NB4 (cell line): ENCODE measurements at regions not wholly inside any gene's neighbourhood (a gene's known extent, or its start where the extent isn't known, plus 50 kb on each side); places are given as distances from the start of the nearest gene placed in this dataset.
A peak's percentile ranks its signal among the peaks of the same experiment; 100 is the strongest.

ENCODE experiments used
- DNase-seq: peaks from one replicate; pipeline ENCODE4 v3.0.0; 2010; ENCODE audit warnings: low read depth
- H3K4me3 ChIP-seq: one replicate; pipeline ENCODE4 v1.5.1; 2011; ENCODE audit warnings: mild to moderate bottlenecking, low read depth, low read length, moderate library complexity
- MYC ChIP-seq: IDR thresholded peaks from 2 replicates; pipeline ENCODE4 v1.6.1; 2011; ENCODE audit warnings: low read depth, low read length
- POLR2A ChIP-seq: IDR thresholded peaks from 2 replicates; pipeline ENCODE4 v1.6.1; 2011; ENCODE audit warnings: mild to moderate bottlenecking; ENCODE audit not compliant: insufficient read length; ENCODE audit errors: extremely low read depth
- TF ChIP-seq, protein P1 (sequence below): IDR thresholded peaks from 2 replicates; pipeline ENCODE4 v1.6.1; 2011; ENCODE audit warnings: low read depth, low read length
- TF ChIP-seq, protein P2 (sequence below): IDR thresholded peaks from one replicate; pipeline ENCODE4 v1.5.1; 2012; ENCODE audit warnings: low read depth, low read length

DNA sequence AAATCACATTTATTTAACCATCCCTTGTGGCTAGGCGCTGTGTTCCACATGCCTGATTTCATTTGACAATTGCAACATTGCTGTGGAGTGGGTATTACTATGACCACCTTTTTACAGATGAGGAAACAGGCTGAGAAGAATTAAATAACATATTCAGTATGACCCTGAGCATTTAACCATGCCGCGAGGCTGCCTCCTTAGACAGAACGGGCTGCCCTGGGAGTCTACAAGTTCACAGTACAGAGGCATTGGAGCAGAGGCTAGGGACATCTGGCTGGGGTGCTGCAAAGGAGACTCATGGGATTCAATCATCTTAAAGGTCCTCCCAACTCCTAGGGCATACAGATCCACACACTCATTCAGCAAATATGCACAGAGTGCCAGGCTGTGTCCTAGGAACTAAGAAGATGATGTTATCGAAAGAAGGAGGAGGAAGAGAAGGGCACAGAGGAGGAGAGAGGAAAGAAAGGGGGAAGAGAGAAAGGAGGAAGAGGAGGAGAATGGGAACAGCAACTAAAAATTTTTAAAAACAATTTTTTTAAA is 164.7 kb upstream of the CCND2 start:
- H3K4me3 ChIP-seq = no peak overlapping the region
- no peak for DNase-seq
- TF ChIP-seq, protein P1, sequence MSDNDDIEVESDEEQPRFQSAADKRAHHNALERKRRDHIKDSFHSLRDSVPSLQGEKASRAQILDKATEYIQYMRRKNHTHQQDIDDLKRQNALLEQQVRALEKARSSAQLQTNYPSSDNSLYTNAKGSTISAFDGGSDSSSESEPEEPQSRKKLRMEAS = no peak
- TF ChIP-seq POLR2A = no peak
- TF ChIP-seq, protein P2, sequence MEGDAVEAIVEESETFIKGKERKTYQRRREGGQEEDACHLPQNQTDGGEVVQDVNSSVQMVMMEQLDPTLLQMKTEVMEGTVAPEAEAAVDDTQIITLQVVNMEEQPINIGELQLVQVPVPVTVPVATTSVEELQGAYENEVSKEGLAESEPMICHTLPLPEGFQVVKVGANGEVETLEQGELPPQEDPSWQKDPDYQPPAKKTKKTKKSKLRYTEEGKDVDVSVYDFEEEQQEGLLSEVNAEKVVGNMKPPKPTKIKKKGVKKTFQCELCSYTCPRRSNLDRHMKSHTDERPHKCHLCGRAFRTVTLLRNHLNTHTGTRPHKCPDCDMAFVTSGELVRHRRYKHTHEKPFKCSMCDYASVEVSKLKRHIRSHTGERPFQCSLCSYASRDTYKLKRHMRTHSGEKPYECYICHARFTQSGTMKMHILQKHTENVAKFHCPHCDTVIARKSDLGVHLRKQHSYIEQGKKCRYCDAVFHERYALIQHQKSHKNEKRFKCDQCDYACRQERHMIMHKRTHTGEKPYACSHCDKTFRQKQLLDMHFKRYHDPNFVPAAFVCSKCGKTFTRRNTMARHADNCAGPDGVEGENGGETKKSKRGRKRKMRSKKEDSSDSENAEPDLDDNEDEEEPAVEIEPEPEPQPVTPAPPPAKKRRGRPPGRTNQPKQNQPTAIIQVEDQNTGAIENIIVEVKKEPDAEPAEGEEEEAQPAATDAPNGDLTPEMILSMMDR = no peak
- TF ChIP-seq MYC = no peak

DNA sequence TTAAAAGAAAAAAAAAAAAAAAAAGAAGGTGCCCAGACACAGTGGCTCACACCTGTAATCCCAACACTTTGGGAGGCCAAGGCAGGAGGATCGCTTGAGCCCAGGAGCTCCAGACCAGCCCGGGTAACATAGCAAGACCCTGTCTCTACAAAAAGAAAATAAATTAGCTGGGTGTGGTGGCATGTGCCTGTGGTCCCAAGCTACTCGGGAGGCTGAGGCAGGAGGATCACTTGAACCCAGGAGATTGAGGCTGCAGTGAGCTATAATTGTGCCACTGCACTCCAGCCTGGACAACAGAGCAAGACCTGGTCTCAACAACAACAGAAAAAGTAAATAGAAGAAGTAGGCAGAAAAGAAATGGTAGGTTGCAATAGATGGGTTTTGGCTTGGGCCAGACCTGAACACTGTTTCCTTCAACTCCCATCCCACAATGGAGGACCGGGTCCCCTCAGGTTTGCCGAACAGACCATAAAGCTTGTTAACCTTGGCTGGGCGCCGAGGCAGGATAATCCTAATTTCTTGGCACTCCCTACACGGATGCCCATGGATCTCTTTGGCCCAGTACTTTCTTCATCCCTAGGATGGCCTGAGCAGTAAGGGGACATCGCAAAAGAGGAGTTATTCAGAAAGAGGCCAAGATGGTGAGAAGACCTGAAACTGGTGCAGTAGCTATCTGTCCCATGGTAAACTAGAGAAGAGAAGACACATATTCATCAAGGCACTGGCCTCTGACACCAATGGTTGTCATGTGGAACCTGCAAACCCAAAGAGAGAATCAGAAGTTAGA is 165.5 kb upstream of the CCND2 start:
- TF ChIP-seq, protein P1 = no peak
- TF ChIP-seq POLR2A (no peak), MYC (no peak)
- TF ChIP-seq, protein P2 = no peak
- DNase-seq = no peak
- H3K4me3 ChIP-seq = no peak overlapping the region

DNA sequence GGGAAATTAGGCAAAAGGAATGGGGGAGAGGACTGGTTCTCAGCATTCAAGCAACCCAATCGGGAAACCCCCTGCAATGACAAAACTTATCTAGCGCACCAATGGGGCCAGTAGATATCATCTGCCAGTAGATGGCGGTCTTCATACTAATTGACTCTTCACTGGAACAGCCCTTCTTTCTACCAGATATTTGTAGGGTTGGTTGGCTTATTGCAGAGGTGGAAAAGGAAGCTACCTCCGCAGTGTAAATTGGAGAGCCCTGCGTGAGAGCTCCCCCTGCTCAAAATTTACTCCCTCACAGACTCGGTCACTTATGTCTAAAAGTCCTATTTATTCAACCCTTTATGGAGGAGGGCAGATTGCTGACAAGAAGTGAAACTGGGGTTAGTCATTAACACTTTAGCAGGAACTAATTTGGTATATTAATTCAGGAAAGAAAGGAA is 166.1 kb upstream of the CCND2 start:
- TF ChIP-seq MYC (no peak), POLR2A (no peak)
- TF ChIP-seq, protein P1 = no peak
- TF ChIP-seq, protein P2 = peak; percentile 83
- no peak overlapping the region for H3K4me3 ChIP-seq
- DNase-seq = peak; percentile 89

DNA sequence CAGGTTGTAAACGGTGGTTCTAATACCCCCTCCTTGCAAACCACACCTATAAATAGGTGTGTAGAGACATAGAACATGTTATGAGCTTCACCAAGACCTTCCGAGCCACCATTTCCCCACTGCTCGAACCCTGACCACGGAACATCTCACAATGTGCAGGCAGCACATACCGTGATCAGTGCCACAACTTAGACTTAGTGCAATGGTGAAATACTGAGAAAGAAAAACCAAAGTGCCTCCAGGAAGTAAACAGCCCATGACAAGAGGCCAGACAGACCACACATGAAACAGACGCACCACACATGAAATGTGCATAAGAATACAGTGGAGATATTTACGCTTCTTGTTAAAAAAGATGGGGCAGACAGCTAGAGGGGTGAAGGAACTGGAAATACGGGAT is 166.9 kb upstream of the CCND2 start:
- H3K4me3 ChIP-seq = no peak overlapping the region
- TF ChIP-seq, protein P2 = no peak
- TF ChIP-seq MYC = no peak
- no peak for TF ChIP-seq POLR2A
- TF ChIP-seq, protein P1 = no peak
- DNase-seq = no peak

DNA sequence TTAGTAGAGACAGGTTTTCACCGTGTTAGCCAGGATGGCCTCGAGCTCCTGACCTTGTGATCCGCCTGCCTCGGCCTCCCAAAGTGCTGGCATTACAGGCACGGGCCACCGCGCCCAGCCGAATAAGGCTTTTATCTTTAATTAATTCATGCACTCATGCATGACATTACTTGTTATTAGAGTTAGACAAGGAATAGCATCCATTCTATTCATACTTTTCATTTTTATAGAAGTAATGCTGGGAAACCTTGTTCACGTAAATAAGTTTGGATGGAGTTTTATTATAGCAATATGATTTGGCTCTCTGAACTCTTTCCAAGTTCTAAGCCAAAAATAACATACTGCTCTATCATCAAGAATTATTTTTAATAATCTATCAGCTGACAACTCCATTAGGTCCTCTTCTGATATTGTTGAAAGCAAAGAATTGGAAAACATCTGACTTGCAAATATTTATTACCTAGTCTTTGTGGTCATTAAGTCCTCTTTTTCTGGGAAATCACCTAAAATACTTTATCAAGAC is 168.8 kb upstream of the CCND2 start:
- no peak overlapping the region for H3K4me3 ChIP-seq
- TF ChIP-seq POLR2A (no peak), MYC (no peak)
- TF ChIP-seq, protein P2 = no peak
- TF ChIP-seq, protein P1 = no peak
- DNase-seq = no peak
